CD14-positive monocyte (primary cell): ENCODE measurements at regions not wholly inside any gene's neighbourhood (a gene's known extent, or its start where the extent isn't known, plus 50 kb on each side); places are given as distances from the start of the nearest gene placed in this dataset.

Experiments
- DNase-seq, 3 donors: peaks; one replicate each; pipeline ENCODE4 v3.0.0-alpha.2; 2011 to 2022
- H2AFZ ChIP-seq: 2 replicates; pipeline ENCODE4 v1.6.0; 2012; ENCODE audit warnings: mild to moderate bottlenecking, low read depth, low read length, inconsistent platforms; ENCODE audit not compliant: insufficient read depth, poor library complexity, severe bottlenecking
- H3K27ac ChIP-seq, 2 donors: 1 replicate in 1 of 2; 2 replicates in 1 of 2; pipeline ENCODE4 v1.5.1; 2012 to 2013; ENCODE audit warnings: low read length in 2 of 2, control low read depth in 1 of 2, inconsistent platforms in 1 of 2, low read depth in 1 of 2, mild to moderate bottlenecking in 1 of 2
- H3K27me3 ChIP-seq, 2 donors: one replicate each; pipeline versions ENCODE4 v1.6.0 to v1.6.1; 2011 to 2013; ENCODE audit warnings: low read length in 2 of 2; ENCODE audit not compliant: control insufficient read depth in 2 of 2, insufficient read depth in 2 of 2
- H3K36me3 ChIP-seq, 2 donors: replicated peaks in 1 of 2; 1 replicate in 1 of 2; 2 replicates in 1 of 2; pipeline versions ENCODE4 v1.5.1 to v1.6.1; 2012 to 2013; ENCODE audit warnings: low read length in 2 of 2, control low read depth in 1 of 2, inconsistent platforms in 1 of 2, mild to moderate bottlenecking in 1 of 2; ENCODE audit not compliant: insufficient read depth in 2 of 2, control insufficient read depth in 1 of 2
- H3K4me1 ChIP-seq, 2 donors: 1 replicate in 1 of 2; 2 replicates in 1 of 2; pipeline versions ENCODE4 v1.5.1 to v1.6.1; 2012 to 2013; ENCODE audit warnings: low read length in 2 of 2, control low read depth in 1 of 2, inconsistent platforms in 1 of 2, mild to moderate bottlenecking in 1 of 2, moderate library complexity in 1 of 2; ENCODE audit not compliant: insufficient read depth in 2 of 2, control insufficient read depth in 1 of 2
- H3K4me2 ChIP-seq: replicated peaks from 2 replicates; pipeline ENCODE3; 2012; ENCODE audit warnings: low read length, moderate library complexity, mild to moderate bottlenecking; ENCODE audit not compliant: poor library complexity, severe bottlenecking; ENCODE audit errors: extremely low read depth
- H3K4me3 ChIP-seq, 3 experiments: fragments of 200-600 bp in 1 of 3; sonication (generic) in 1 of 3; replicated peaks in 1 of 3; 1 replicate in 2 of 3; 2 replicates in 1 of 3; pipeline ENCODE4 v1.5.1; 2011 to 2013; ENCODE audit warnings: low read length in 3 of 3, mild to moderate bottlenecking in 3 of 3, control low read depth in 2 of 3, low read depth in 2 of 3, inconsistent platforms in 1 of 3, moderate library complexity in 1 of 3
- H3K79me2 ChIP-seq: 2 replicates; pipeline ENCODE4 v1.6.0; 2012; ENCODE audit warnings: mild to moderate bottlenecking, control low read depth, inconsistent platforms, low read length, moderate library complexity; ENCODE audit not compliant: insufficient read depth
- H3K9ac ChIP-seq: 2 replicates; pipeline ENCODE4 v1.6.0; 2017; ENCODE audit warnings: low read length, mild to moderate bottlenecking; ENCODE audit not compliant: insufficient read depth, poor library complexity, severe bottlenecking
- H3K9me3 ChIP-seq, 2 donors: replicated peaks in 1 of 2; 1 replicate in 1 of 2; 2 replicates in 1 of 2; pipeline versions ENCODE4 v1.5.1 to v1.6.1; 2012 to 2013; ENCODE audit warnings: low read length in 2 of 2, control low read depth in 1 of 2; ENCODE audit not compliant: control insufficient read depth in 1 of 2, insufficient read depth in 1 of 2
- H4K20me1 ChIP-seq: 2 replicates; pipeline ENCODE4 v1.6.0; 2012; ENCODE audit warnings: mild to moderate bottlenecking, low read length, control low read depth, moderate library complexity; ENCODE audit not compliant: insufficient read depth
- H3K27ac Mint-ChIP-seq, 7 donors: one replicate each; pipeline ENCODE4 v1.8.0; 2020; ENCODE audit warnings: mild to moderate bottlenecking in 7 of 7, mixed read lengths in 7 of 7, moderate library complexity in 6 of 7, inconsistent platforms in 2 of 7
- H3K27me3 Mint-ChIP-seq, 3 donors: one replicate each; pipeline ENCODE4 v1.8.0; 2021 to 2022; ENCODE audit warnings: low read depth in 3 of 3, mild to moderate bottlenecking in 3 of 3, mixed read lengths in 3 of 3, moderate library complexity in 3 of 3, inconsistent platforms in 1 of 3
- H3K36me3 Mint-ChIP-seq, 2 donors: one replicate each; pipeline ENCODE4 v1.8.0; 2020; ENCODE audit warnings: mixed read lengths in 2 of 2, inconsistent platforms in 1 of 2, mild to moderate bottlenecking in 1 of 2
- H3K4me1 Mint-ChIP-seq: one replicate; pipeline ENCODE4 v1.8.0; 2020; ENCODE audit warnings: mild to moderate bottlenecking, mixed read lengths
- H3K4me3 Mint-ChIP-seq, 2 donors: one replicate each; pipeline ENCODE4 v1.8.0; 2020; ENCODE audit warnings: mild to moderate bottlenecking in 2 of 2, mixed read lengths in 2 of 2, moderate library complexity in 1 of 2
- H3K9me3 Mint-ChIP-seq, 7 donors: one replicate each; pipeline ENCODE4 v1.8.0; 2020 to 2022; ENCODE audit warnings: mixed read lengths in 7 of 7, mild to moderate bottlenecking in 6 of 7, moderate library complexity in 6 of 7, inconsistent platforms in 2 of 7
- WGBS: methylation state at CpG from one replicate; pipeline ENCODE4 v1.1.5; 2013; ENCODE audit warnings: missing lambda C conversion rate; ENCODE audit not compliant: insufficient coverage; 5-methylcytosine and 5-hydroxymethylcytosine counted together
- intact Hi-C, 2 donors: fragments of 100-400 bp; cut with micrococcal nuclease; formaldehyde crosslinking; loops; one replicate each; pipeline versions ENCODE4 v1.15.0 to v1.15.1; 2023
- TF ChIP-seq, protein P1 (sequence below): fragments of 200-600 bp; IDR thresholded peaks from one replicate; pipeline ENCODE4 v1.8.0; 2022; ENCODE audit warnings: antibody characterized with exemption, mild to moderate bottlenecking

- Histone ChIP-seq H3K9ac (no peak overlapping the region), H3K27me3 (no peaks in the 10 kb centered on the region), H3K79me2 (no peaks in the 10 kb centered on the region), H3K4me2 (no peak overlapping the region), H3K27ac (no peak overlapping the region), H4K20me1 (no peaks in the 10 kb centered on the region), H3K4me1 (no peaks in the 10 kb centered on the region), H2AFZ (no peak overlapping the region), H3K9me3 (peaks cover 0 to 4% of the 10 kb centered on the region in 2 donors), H3K36me3 (no peaks in the 10 kb centered on the region), H3K4me3 (no peak overlapping the region)
- intact Hi-C loops: no loop called here
- Mint-ChIP-seq H3K4me1 (no peaks in the 10 kb centered on the region), H3K9me3 (peaks cover 1 to 9% (median 4%) of the 10 kb centered on the region in 7 donors), H3K4me3 (no peak overlapping the region), H3K36me3 (no peaks in the 10 kb centered on the region), H3K27me3 (peaks cover 0 to 1% (median 0%) of the 10 kb centered on the region in 3 donors), H3K27ac (no peak overlapping the region)
- no peak for DNase-seq
- TF ChIP-seq, protein P1, sequence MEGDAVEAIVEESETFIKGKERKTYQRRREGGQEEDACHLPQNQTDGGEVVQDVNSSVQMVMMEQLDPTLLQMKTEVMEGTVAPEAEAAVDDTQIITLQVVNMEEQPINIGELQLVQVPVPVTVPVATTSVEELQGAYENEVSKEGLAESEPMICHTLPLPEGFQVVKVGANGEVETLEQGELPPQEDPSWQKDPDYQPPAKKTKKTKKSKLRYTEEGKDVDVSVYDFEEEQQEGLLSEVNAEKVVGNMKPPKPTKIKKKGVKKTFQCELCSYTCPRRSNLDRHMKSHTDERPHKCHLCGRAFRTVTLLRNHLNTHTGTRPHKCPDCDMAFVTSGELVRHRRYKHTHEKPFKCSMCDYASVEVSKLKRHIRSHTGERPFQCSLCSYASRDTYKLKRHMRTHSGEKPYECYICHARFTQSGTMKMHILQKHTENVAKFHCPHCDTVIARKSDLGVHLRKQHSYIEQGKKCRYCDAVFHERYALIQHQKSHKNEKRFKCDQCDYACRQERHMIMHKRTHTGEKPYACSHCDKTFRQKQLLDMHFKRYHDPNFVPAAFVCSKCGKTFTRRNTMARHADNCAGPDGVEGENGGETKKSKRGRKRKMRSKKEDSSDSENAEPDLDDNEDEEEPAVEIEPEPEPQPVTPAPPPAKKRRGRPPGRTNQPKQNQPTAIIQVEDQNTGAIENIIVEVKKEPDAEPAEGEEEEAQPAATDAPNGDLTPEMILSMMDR: no peak
Measured at GRCh38 chr6:140533526-140533925, 1159.1 kb upstream of the CITED2 start.

- WGBS: no CpG with 5 or more reads among the region's 1 CpG
- no peaks in the 10 kb centered on the region for H3K79me2 ChIP-seq
- H2AFZ ChIP-seq: no peak overlapping the region
- no peak overlapping the region for H3K4me2 ChIP-seq
- H3K27ac ChIP-seq: no peak overlapping the region
- intact Hi-C loops: no loop called here
- no peaks in the 10 kb centered on the region for H3K36me3 Mint-ChIP-seq
- no peak overlapping the region for H3K4me3 ChIP-seq
- TF ChIP-seq, protein P1: no peak
- H3K9ac ChIP-seq: no peak overlapping the region
- H3K27ac Mint-ChIP-seq: no peak overlapping the region
- DNase-seq: no peak
- H3K27me3 Mint-ChIP-seq: no peaks in the 10 kb centered on the region
- H3K4me1 ChIP-seq: no peaks in the 10 kb centered on the region
- no peaks in the 10 kb centered on the region for H3K27me3 ChIP-seq
- H3K9me3 Mint-ChIP-seq: peaks cover 0 to 6% (median 2%) of the 10 kb centered on the region in 7 donors
- no peaks in the 10 kb centered on the region for H3K4me1 Mint-ChIP-seq
- H3K9me3 ChIP-seq: peaks cover 0 to 3% of the 10 kb centered on the region in 2 donors
- H4K20me1 ChIP-seq: no peaks in the 10 kb centered on the region
- H3K36me3 ChIP-seq: no peaks in the 10 kb centered on the region
- H3K4me3 Mint-ChIP-seq: no peak overlapping the region
Measured at GRCh38 chr6:140504776-140505175, 1130.3 kb upstream of the CITED2 start.
